Right forelimb (tissue), 1 donor: ENCODE measurements at regions not wholly inside any gene's neighbourhood (a gene's known extent, or its start where the extent isn't known, plus 50 kb on each side); places are given as distances from the start of the nearest gene placed in this dataset.
"Not testable (repeated sequence)": the region's sequence is repeated elsewhere in the genome, so short reads cannot be mapped to it uniquely, and the experiment has no call there.

Experiments
- DNase-seq: peaks from one replicate; pipeline ENCODE4 v3.0.0-alpha.2; 2018

DNA sequence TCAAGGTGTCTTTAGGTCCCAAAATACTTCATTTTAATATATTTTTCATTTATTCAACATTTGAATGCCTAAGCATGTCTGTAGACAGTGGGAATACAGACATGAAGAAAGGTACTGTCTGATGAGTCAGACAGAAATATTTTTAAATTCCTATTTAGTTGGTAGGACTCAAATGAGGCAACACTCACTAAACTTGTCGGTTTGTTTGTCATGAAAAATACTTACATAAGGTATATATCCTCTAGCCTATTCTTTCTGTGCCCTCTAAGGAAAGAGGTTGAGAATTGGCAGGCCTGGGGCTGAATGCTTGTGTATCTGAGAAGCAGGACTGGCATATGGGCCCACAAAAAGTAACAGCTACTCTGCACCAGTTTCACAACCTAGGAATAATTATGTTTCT lies 423.6 kb upstream of the MDFIC2 start:
- no peak for DNase-seq

- no peak for DNase-seq
Measured at GRCh38 chr3:70734756-70735155, 422.3 kb upstream of the MDFIC2 start.

GRCh38 chr3:70731046-70731445 lies 418.6 kb upstream of the MDFIC2 start:
- no peak for DNase-seq

DNA sequence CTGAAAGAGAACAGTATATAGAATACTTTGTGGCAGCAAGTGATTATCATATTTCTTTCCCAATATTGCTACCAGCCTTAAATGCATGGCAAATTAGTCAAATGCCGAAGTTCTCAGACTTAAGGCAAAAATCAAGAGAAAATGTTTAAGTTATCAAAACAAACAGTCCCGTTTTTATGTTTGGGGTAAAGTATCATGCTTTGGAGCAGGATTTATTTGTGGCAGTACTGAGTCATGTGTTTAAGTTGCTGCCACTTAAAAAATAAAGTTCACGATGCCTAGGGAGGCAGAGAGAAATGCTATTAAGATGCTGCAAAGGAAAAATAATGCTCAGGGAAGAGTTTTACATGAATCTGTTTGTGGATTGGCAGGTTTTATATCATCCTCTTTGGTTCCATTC lies 417.4 kb upstream of the MDFIC2 start:
- no peak for DNase-seq

- DNase-seq, result no peak
Measured at GRCh38 chr3:70728311-70728710, 415.9 kb upstream of the MDFIC2 start.

- no peak for DNase-seq
Measured at GRCh38 chr3:70726961-70727360, 414.5 kb upstream of the MDFIC2 start.

GRCh38 chr3:70726096-70726938 lies 413.9 kb upstream of the MDFIC2 start:
- DNase-seq, result no peak

GRCh38 chr3:70722018-70722417 lies 409.6 kb upstream of the MDFIC2 start:
- no peak for DNase-seq

- DNase-seq, result no peak
Measured at GRCh38 chr3:70716832-70717231, 404.4 kb upstream of the MDFIC2 start.

GRCh38 chr3:70712449-70713082 lies 400.1 kb upstream of the MDFIC2 start:
- no peak for DNase-seq

DNA sequence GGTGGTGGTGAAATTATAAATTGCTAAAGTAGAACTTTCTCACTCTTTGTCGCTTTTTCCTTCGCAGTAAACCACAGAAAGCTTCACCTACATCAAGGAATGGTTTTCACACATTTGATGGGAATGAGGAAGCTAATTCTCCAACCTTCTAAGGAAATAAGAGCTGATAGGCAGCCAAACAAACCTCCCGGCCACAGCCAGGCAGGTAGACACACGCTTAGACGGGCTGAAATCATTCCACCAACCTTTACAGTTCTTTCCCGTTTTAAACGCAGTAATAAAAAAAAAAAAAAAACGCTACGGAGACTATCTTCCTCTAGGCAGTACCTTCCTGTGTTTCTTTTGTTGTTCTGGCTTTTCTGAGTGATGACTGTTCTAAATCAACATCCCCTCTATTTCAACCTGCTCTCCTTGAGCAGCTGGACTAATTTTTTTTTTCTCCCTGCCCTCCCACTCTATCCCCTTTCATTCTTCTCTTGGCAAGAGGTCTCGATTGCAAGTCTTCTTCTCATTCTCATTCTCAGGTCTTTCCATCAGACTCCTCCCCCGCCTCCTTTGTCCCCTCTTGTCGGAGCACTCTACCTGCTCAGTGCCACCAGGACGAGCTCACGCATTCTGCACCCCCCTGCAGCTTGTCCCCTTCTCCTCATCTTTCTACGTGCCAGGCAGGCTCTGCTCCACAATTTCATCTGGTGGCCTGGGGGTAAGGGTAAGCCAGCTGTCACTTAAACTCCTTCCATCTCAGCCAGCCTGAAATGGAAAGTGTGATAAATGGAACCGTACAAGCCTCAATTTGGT lies 391.1 kb upstream of the MDFIC2 start:
- no peak for DNase-seq

DNA sequence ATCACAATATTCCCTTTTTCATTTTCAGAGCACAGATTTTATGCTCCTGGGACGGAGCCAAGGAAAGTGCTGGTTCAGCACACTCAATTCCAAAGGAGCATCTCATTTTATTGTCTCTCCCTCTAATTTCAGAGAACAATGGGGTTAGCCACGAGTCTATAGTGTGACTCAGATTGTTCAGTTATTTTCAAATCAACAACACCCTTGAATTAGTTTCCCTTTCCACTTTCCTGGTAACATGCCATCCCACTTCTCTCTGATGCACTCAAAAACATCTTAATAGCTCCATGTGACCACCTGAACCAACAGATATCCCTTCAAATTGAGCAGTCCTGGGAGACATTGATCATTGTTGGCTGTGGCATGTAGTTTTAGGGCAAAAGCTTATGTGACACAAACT lies 389.7 kb upstream of the MDFIC2 start:
- DNase-seq, result no peak

GRCh38 chr3:70684701-70685100 lies 372.3 kb upstream of the MDFIC2 start:
- no peak for DNase-seq

GRCh38 chr3:70675810-70676209 lies 363.4 kb upstream of the MDFIC2 start:
- DNase-seq, result not testable (repeated sequence)

DNA sequence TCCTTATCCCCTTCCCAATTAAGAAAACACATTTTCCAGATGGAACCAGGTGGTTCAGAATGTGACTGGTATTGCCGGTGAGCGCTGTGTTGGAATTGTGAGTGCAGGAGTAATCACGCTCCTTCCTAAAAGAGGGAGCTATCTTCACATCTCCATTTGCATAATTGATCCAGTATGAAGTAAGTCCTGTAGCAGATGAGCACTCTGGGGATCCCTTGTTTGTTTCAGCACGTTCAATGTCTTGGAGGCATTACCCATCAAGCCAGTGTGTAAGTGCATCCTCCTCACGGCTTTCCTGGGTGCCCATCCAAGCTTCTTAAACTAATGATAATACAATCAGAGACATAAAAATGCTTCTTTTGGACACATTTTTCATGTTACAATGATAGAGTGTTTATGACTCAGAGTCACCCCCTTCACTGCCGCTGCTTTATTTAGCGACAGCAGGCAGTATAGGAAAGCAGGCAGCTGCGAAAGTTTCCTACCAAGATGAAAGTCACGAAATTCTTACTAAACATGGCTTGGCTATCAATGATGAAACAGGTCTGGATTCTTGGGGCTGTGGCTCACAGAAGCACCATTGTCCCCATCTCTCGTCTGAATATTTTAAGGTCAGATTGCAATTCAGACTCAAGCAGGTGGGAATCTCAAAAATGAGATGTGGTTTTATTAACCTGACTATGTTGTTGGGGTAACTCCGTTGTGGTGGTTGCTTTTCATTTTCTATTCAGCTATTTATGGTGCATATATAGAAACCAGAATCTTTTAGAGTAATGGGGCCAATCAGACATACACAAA lies 346.3 kb upstream of the MDFIC2 start:
- no peak for DNase-seq

GRCh38 chr3:70657454-70657853 lies 345.0 kb upstream of the MDFIC2 start:
- no peak for DNase-seq

DNA sequence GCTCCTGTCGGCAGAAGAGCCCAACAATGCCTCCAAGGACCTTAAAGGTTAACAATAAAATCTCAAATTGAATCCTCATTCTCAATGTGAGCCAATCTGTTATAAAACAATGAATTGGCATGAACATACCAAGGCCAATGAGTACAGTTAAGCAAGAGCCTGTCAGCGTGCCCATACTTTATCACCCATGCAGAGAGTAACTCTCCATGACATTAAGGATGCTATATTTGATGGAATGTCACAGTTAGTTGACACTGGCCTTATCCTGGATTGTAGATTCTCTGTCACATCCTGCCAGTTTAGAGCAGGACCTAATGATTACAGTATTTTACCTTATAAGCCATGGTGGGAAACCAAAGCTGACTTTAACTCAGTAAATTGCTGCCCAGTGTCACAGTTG lies 335.4 kb upstream of the MDFIC2 start:
- no peak for DNase-seq

DNA sequence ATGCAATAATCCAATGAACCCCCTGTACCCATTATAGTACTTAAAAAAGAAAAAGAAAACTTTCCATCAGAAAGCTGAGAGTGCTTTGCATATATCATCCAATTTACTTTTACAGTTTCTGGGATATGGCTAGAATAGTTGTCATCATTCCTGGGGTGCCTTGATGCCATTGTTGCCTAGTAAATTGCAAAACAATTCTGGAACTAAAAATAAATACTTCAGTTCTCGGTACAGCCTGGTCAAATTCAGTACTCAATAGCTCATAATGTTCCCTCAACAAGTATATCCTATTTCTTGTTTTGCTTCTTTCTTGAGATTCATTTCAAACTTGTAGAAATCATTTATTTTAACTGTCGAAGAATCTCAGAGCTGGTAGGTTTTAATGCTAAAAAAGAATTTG lies 334.7 kb upstream of the MDFIC2 start:
- no peak for DNase-seq

DNA sequence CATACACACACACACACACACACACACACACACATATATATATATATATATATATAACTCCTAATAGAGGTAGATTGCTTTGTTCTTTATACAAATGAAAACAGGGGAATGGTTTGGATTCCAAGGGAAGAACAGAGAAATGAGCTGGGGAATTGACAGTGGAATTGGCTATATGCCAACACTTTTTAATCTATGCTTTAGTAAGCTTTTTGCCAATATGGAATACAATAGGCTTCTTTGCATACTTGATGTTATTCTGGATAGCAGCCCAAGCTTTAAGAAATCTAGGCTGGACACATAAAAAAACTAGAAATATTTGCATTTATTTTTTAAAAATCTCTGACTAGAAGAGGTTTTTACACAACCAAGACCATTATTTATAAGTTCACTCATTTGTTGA lies 334.2 kb upstream of the MDFIC2 start:
- no peak for DNase-seq

GRCh38 chr3:70640481-70640880 lies 328.0 kb upstream of the MDFIC2 start:
- DNase-seq, result no peak

DNA sequence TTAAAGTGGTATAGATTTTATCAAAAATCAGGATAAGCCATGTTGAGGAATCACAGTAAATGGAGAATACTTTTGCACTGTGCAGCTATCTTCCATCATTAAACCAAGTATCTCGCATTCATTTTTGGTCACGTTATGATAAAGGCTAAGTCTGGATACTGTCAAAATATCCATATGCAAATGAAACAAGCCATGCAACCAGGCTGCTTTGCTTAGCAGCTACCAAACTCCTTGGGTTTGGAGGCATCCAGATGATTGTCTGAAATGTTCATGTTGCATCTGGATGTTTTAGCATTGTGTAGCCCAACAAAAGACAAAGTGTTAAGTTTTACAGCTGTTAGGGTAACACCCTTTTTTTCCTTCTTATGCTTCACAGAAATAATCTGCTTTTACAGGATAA lies 322.9 kb upstream of the MDFIC2 start:
- DNase-seq, result no peak

- no peak for DNase-seq
Measured at GRCh38 chr3:70631716-70632307, 319.4 kb upstream of the MDFIC2 start.

DNA sequence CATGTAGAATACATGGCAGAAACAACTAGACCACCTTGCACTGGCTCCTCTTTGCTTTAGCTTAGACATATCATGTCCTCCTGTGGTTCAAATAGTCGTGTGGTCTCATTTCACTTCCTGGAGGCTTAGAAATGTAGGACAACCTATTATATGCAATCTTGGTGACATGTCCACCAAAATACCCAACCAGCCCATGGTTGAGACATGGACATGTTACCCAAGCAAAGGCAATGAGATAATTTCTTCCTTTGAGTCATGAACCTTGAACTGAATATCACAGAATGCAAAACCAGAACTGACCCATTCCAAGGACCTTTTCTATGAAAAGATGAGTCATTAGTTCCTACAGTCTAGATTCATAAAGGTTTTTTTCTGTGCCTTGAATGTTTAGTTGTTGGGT lies 309.0 kb upstream of the MDFIC2 start:
- DNase-seq, result no peak
